OCI-LY7 (cell line): ENCODE measurements at regions not wholly inside any gene's neighbourhood (a gene's known extent, or its start where the extent isn't known, plus 50 kb on each side); places are given as distances from the start of the nearest gene placed in this dataset.

ENCODE experiments used
- BruUV-seq: library from RNA; stranded (reverse); fragments of 400-500 nt; replicated peaks from 2 replicates; lab custom pipeline; 2021; lab: Mats Ljungman, UMichigan
- CTCF ChIA-PET: fragments of 300-600 bp; sonication (Branson Sonifier 250); formaldehyde crosslinking; loops from one replicate; lab custom pipeline; 2022; ENCODE audit warnings: antibody characterized with exemption; ENCODE audit not compliant: unreplicated experiment; lab: Charles Lee
- POLR2A ChIA-PET: fragments of 300-600 bp; sonication (Branson Sonifier 250); formaldehyde crosslinking; loops from one replicate; lab custom pipeline; 2022; ENCODE audit warnings: antibody characterized with exemption; lab: Charles Lee
- DNase-seq: peaks from one replicate; pipeline ENCODE4 v3.0.0-alpha.2; 2015; ENCODE audit warnings: low spot score
- H2AFZ ChIP-seq: fragments of 200-600 bp; sonication (generic), shearing (Covaris generic); 2 replicates; pipeline ENCODE4 v1.6.1; 2014; ENCODE audit warnings: mild to moderate bottlenecking, antibody characterized with exemption, low read length, moderate library complexity
- H3K27ac ChIP-seq: fragments of 200-600 bp; sonication (generic); 2 replicates; pipeline ENCODE4 v1.5.1; 2014; ENCODE audit warnings: mixed run types, low read depth, mild to moderate bottlenecking, moderate library complexity, low read length, inconsistent platforms; ENCODE audit not compliant: poor library complexity, severe bottlenecking
- H3K36me3 ChIP-seq: fragments of 200-600 bp; sonication (generic); 2 replicates; pipeline ENCODE4 v1.6.1; 2014; ENCODE audit warnings: mild to moderate bottlenecking, antibody characterized with exemption, low read length, moderate library complexity, mixed read lengths; ENCODE audit not compliant: insufficient read depth
- H3K4me1 ChIP-seq: fragments of 200-600 bp; sonication (generic); 2 replicates; pipeline ENCODE4 v1.5.1; 2014; ENCODE audit warnings: mild to moderate bottlenecking, low read length; ENCODE audit not compliant: insufficient read depth, poor library complexity, severe bottlenecking
- H3K4me2 ChIP-seq: fragments of 200-600 bp; sonication (generic); 2 replicates; pipeline ENCODE4 v1.6.1; 2014; ENCODE audit warnings: mild to moderate bottlenecking, low read length
- H3K4me3 ChIP-seq: fragments of 200-600 bp; sonication (generic); 2 replicates; pipeline ENCODE4 v1.5.1; 2014; ENCODE audit warnings: mild to moderate bottlenecking, low read depth, low read length; ENCODE audit not compliant: poor library complexity, severe bottlenecking
- H3K79me2 ChIP-seq: fragments of 200-600 bp; sonication (generic); 2 replicates; pipeline ENCODE4 v1.6.1; 2016; ENCODE audit warnings: low read depth, mild to moderate bottlenecking, low read length, moderate library complexity, mixed read lengths; ENCODE audit not compliant: insufficient read depth
- H3K9me2 ChIP-seq: fragments of 200-600 bp; sonication (generic); 2 replicates; pipeline ENCODE4 v1.6.1; 2016; ENCODE audit warnings: mild to moderate bottlenecking, low read length, mixed read lengths; ENCODE audit not compliant: insufficient read depth
- H3K9me3 ChIP-seq: fragments of 200-600 bp; sonication (generic); 2 replicates; pipeline ENCODE4 v1.6.1; 2014; ENCODE audit warnings: mild to moderate bottlenecking, mixed run types, low read length, mixed read lengths
- H4K20me1 ChIP-seq: fragments of 200-600 bp; sonication (generic); 2 replicates; pipeline ENCODE4 v1.6.1; 2014; ENCODE audit warnings: mild to moderate bottlenecking, antibody characterized with exemption, low read length, moderate library complexity, mixed read lengths; ENCODE audit not compliant: insufficient read depth
- EZH2phosphoT487 ChIP-seq: fragments of 200-600 bp; sonication (generic); IDR thresholded peaks from 2 replicates; pipeline ENCODE4 v1.6.1; 2018; ENCODE audit warnings: low read depth, borderline replicate concordance, mild to moderate bottlenecking, mixed run types, antibody characterized with exemption, low read length, moderate library complexity, mixed read lengths
- intact Hi-C: fragments of 100-400 bp; cut with micrococcal nuclease; formaldehyde crosslinking; loops from one replicate; pipeline ENCODE4 v1.10.0; 2022; ENCODE audit not compliant: unreplicated experiment
- TF ChIP-seq, protein P1 (sequence below): fragments of 200-600 bp; sonication (generic); conservative IDR thresholded peaks from 2 replicates; pipeline ENCODE4 v1.5.1; 2014; ENCODE audit warnings: mild to moderate bottlenecking, antibody characterized with exemption, low read length, moderate library complexity, mixed read lengths

DNA sequence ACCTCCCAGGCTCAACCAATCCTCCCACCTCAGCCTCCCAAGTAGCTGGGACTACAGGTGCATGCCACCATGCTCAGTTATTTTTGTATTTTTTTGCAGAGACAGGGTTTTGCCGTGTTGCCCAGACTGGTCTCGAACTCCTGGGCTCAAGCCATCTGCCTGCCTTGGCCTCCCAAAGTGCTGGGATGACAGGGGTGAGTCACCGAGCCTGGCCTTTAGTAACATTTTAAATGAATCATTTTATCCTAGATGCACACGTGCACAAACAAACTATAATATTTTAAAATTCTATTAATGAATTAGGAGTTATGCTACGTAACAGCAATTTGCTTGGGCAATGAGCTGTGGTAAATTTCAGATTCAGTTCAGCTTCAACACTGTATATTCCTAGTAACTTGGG, 862.5 kb upstream of the ID2 start:
- no peaks in the 10 kb centered on the region for H3K4me1 ChIP-seq
- H3K9me3 ChIP-seq: no peaks in the 10 kb centered on the region
- CTCF ChIA-PET: no interaction called here
- no peak for TF ChIP-seq EZH2phosphoT487
- TF ChIP-seq, protein P1, sequence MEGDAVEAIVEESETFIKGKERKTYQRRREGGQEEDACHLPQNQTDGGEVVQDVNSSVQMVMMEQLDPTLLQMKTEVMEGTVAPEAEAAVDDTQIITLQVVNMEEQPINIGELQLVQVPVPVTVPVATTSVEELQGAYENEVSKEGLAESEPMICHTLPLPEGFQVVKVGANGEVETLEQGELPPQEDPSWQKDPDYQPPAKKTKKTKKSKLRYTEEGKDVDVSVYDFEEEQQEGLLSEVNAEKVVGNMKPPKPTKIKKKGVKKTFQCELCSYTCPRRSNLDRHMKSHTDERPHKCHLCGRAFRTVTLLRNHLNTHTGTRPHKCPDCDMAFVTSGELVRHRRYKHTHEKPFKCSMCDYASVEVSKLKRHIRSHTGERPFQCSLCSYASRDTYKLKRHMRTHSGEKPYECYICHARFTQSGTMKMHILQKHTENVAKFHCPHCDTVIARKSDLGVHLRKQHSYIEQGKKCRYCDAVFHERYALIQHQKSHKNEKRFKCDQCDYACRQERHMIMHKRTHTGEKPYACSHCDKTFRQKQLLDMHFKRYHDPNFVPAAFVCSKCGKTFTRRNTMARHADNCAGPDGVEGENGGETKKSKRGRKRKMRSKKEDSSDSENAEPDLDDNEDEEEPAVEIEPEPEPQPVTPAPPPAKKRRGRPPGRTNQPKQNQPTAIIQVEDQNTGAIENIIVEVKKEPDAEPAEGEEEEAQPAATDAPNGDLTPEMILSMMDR: no peak
- no peak overlapping the region for H3K4me3 ChIP-seq
- H4K20me1 ChIP-seq: no peaks in the 10 kb centered on the region
- no peak overlapping the region for H2AFZ ChIP-seq
- no TSS peak for BruUV-seq
- no peak overlapping the region for H3K4me2 ChIP-seq
- POLR2A ChIA-PET: interaction anchor here (0.9 kb wide), 1 partner anchor 24 kb away, joined by 3 read pairs; no protein-coding TSS in a partner anchor
- H3K27ac ChIP-seq: no peak overlapping the region
- H3K9me2 ChIP-seq: no peaks in the 10 kb centered on the region
- no peaks in the 10 kb centered on the region for H3K79me2 ChIP-seq
- DNase-seq: no peak
- intact Hi-C loops: no loop called here
- no peaks in the 10 kb centered on the region for H3K36me3 ChIP-seq

DNA sequence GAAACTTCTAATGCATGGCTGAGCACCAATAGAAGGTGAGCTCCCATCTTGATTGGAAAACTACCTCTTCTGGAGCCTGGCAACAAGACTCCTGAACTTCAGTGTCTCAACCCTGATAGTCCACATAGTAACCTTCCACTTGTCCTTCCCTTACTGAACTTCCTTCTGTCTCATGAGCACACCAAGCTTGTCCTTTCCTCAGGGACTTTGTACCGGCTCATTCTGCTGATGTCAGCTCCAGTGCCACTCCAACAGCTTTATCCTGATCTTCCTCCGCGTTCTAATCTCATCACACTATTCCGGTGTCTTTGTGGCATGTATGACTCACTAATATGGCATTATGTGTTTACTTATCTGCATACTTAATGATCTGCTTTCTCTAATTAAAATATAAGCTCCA, 862.0 kb upstream of the ID2 start:
- DNase-seq: no peak
- H3K4me1 ChIP-seq: no peaks in the 10 kb centered on the region
- ChIA-PET POLR2A (interaction anchor here (1.0 to 1.3 kb wide), 2 partner anchors 24 to 94 kb away, joined by 3 read pairs; no protein-coding TSS in a partner anchor), CTCF (no interaction called here)
- no peak overlapping the region for H3K27ac ChIP-seq
- H3K9me2 ChIP-seq: no peaks in the 10 kb centered on the region
- no peaks in the 10 kb centered on the region for H3K79me2 ChIP-seq
- H3K4me3 ChIP-seq: no peak overlapping the region
- H3K36me3 ChIP-seq: no peaks in the 10 kb centered on the region
- intact Hi-C loops: no loop called here
- TF ChIP-seq EZH2phosphoT487: no peak
- TF ChIP-seq, protein P1: no peak
- no peaks in the 10 kb centered on the region for H3K9me3 ChIP-seq
- H4K20me1 ChIP-seq: no peaks in the 10 kb centered on the region
- H3K4me2 ChIP-seq: no peak overlapping the region
- H2AFZ ChIP-seq: no peak overlapping the region
- no TSS peak for BruUV-seq

DNA sequence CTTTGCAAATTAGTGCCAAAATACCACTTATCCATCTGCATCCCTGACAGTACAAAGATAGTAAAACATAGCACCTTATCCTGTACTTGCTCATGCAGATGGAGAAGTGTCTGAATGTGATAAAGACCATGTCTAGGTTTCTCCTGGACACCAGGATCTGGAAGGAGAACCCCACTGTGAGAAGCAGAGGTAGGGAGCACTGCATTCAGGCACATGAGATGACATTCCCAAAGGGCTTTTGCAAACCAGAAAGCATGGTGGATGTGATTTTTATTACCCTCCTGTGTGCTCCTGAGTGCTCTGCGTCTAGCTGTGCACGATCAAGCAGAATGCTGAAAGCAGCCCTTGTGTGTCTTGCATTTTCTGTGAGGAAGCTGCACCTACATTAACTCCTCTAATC, 857.6 kb upstream of the ID2 start:
- Histone ChIP-seq H2AFZ (no peak overlapping the region), H3K79me2 (no peaks in the 10 kb centered on the region), H3K27ac (no peak overlapping the region), H3K4me2 (no peak overlapping the region), H4K20me1 (no peaks in the 10 kb centered on the region), H3K4me3 (no peak overlapping the region), H3K9me2 (no peaks in the 10 kb centered on the region), H3K4me1 (no peaks in the 10 kb centered on the region), H3K9me3 (no peaks in the 10 kb centered on the region), H3K36me3 (no peaks in the 10 kb centered on the region; the same call in 1 of the 2 replicates)
- intact Hi-C loops: no loop called here
- BruUV-seq: no TSS peak
- ChIA-PET CTCF (no interaction called here), POLR2A (no interaction called here)
- DNase-seq: no peak
- TF ChIP-seq EZH2phosphoT487: no peak
- TF ChIP-seq, protein P1: no peak
